ENCODE measurements at regions not wholly inside any gene's neighbourhood (a gene's known extent, or its start where the extent isn't known, plus 50 kb on each side); places are given as distances from the start of the nearest gene placed in this dataset.
"Not testable (repeated sequence)": the region's sequence is repeated elsewhere in the genome, so short reads cannot be mapped to it uniquely, and the experiment has no call there.

DNA sequence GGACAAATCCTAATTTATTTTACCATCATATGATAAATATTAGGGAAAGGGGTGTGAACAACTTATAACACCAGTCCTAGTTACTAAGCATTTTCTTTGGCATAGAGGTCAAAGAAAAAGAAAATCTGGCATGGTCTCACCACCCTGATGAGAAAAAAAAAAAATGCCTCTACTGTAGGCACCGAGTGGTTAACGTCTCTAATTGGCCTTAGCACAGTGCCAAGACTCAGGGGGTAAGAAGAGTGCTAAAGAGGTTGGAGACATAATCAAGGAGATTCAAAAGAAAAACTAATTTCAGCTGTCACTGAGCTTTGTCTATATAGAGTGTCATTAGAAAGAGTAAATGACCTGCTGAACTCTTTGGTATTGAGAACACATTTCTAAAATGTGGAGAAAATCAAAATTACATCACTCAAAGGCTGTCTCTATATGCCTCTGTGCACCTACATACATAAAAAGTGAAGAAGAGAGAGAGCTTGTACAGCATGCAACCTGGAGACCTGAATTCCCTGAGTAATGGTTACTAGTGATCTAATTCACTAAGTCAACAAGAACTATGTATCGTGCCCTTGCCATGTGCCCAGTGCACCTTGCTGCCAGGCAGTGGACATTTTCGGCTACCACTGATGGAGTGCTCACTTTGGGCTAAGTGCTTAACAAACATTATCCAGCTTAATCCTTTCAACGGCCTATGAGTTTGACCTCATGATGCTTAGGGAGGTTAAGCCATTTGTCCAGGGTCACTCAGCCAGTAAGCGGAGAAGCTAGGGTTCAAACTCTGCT, 113.8 kb upstream of the G2E3 start:
- no peak overlapping the region for H2AFZ ChIP-seq (ENCODE audit: low read depth, low read length)

GRCh38 chr14:30445852-30446251, 113.1 kb upstream of the G2E3 start:
- no peaks in the 10 kb centered on the region for H3K9me3 ChIP-seq (ENCODE audit: low read length)
- no peak overlapping the region for H3K4me3 ChIP-seq (ENCODE audit: low read length)
- H3K4me1 ChIP-seq (ENCODE audit: insufficient read depth, low read length), result no peaks in the 10 kb centered on the region
- no peak overlapping the region for H2AFZ ChIP-seq (ENCODE audit: low read depth, low read length)
- H3K27me3 ChIP-seq (ENCODE audit: insufficient read depth, low read length), result no peaks in the 10 kb centered on the region
- no peaks in the 10 kb centered on the region for H3K36me3 ChIP-seq (ENCODE audit: insufficient read depth, low read length)

More for the DNA sequence above, 113.8 kb upstream of the G2E3 start:
- no peaks in the 10 kb centered on the region for H3K4me1 ChIP-seq (ENCODE audit: insufficient read depth, low read length)
- no peak overlapping the region for H3K4me3 ChIP-seq (ENCODE audit: low read length)
- no peaks in the 10 kb centered on the region for H3K27me3 ChIP-seq (ENCODE audit: insufficient read depth, low read length)
- no peaks in the 10 kb centered on the region for H3K9me3 ChIP-seq (ENCODE audit: low read length)
- no peaks in the 10 kb centered on the region for H3K36me3 ChIP-seq (ENCODE audit: insufficient read depth, low read length)

DNA sequence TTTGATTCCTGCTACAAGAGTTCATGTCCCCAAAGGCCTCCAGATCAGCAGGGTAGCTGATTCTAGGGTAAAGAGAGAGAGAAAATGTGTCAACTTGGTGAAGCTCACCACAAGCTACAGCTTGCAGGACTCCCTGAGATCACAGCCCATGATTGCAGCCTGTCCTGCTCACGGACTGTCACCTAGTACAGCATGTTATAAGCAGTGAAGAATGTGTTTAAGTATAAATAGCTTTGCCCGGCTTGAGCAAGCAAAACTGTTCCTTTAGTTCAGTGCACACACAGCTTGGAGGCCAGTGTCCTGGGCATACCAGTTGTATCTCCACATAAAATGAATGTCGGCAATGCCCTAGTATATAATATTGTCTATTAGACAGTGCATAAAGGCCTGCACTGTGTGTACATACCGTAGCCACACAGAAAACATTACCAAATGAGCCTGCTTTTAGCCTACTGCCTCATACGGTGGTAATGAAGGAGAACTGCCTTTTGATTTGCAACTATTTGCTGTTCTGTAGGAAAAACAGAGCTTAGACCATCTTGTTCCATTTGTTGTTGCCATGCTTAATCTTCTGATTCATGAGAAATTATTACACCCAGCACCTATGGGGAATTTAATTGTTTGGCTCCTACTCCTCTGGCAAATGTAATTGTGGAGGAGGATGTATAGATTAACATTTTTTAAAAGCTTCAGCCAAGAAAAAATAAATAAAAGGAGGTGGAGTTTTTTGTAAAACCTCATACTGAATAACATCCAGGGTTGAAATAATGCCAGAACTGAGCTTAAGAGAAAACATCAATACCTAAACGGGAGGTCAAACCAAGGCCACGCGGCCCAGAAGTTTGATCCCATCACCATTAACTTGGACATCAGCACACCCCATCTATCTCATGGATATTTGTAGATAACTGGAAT, 108.1 kb upstream of the G2E3 start:
- no peak overlapping the region for H2AFZ ChIP-seq (ENCODE audit: low read depth, low read length)
- H3K4me3 ChIP-seq (ENCODE audit: low read length), result no peak overlapping the region
- H3K27me3 ChIP-seq (ENCODE audit: insufficient read depth, low read length), result no peaks in the 10 kb centered on the region

DNA sequence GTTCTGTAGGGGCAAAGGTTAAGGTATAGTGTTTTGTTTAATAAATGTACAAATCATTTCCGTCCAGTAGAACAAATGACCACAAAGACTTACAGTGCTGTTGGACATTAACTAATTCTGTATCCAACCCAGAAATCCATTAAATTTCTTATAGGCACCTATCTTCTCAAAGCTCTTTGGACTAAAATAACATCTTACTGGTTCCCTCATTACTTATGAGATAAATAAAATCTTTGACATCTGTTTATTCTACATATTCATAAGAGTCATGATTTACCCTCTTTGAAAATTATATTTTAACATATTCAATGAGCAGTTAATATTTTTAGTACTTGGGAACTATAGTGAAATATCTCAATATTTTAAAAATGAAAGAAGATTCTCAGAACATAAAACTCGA, 102.7 kb upstream of the G2E3 start:
- Histone ChIP-seq H3K9me3 (ENCODE audit: low read length) (no peaks in the 10 kb centered on the region), H3K4me3 (ENCODE audit: low read length) (no peak overlapping the region), H3K27me3 (ENCODE audit: insufficient read depth, low read length) (no peaks in the 10 kb centered on the region), H3K4me1 (ENCODE audit: insufficient read depth, low read length) (no peaks in the 10 kb centered on the region), H2AFZ (ENCODE audit: low read depth, low read length) (no peak overlapping the region), H3K36me3 (ENCODE audit: insufficient read depth, low read length) (no peaks in the 10 kb centered on the region)

More for the DNA sequence above, 108.1 kb upstream of the G2E3 start:
- H3K4me1 ChIP-seq (ENCODE audit: insufficient read depth, low read length), result no peaks in the 10 kb centered on the region
- no peaks in the 10 kb centered on the region for H3K36me3 ChIP-seq (ENCODE audit: insufficient read depth, low read length)
- no peaks in the 10 kb centered on the region for H3K9me3 ChIP-seq (ENCODE audit: low read length)

GRCh38 chr14:30462358-30462757, 96.6 kb upstream of the G2E3 start:
- Histone ChIP-seq H3K4me3 (ENCODE audit: low read length) (no peak overlapping the region), H3K9me3 (ENCODE audit: low read length) (no peaks in the 10 kb centered on the region), H3K4me1 (ENCODE audit: insufficient read depth, low read length) (no peaks in the 10 kb centered on the region), H3K36me3 (ENCODE audit: insufficient read depth, low read length) (no peaks in the 10 kb centered on the region), H3K27me3 (ENCODE audit: insufficient read depth, low read length) (no peaks in the 10 kb centered on the region), H2AFZ (ENCODE audit: low read depth, low read length) (no peak overlapping the region)

- Histone ChIP-seq H3K4me3 (ENCODE audit: low read length) (no peak overlapping the region), H3K9me3 (ENCODE audit: low read length) (no peaks in the 10 kb centered on the region), H3K27me3 (ENCODE audit: insufficient read depth, low read length) (no peaks in the 10 kb centered on the region), H3K4me1 (ENCODE audit: insufficient read depth, low read length) (no peaks in the 10 kb centered on the region), H2AFZ (ENCODE audit: low read depth, low read length) (no peak overlapping the region), H3K36me3 (ENCODE audit: insufficient read depth, low read length) (no peaks in the 10 kb centered on the region)
These were observed 94.5 kb upstream of the G2E3 start for GRCh38 chr14:30464481-30464880.

- Histone ChIP-seq H3K27me3 (ENCODE audit: insufficient read depth, low read length) (no peaks in the 10 kb centered on the region), H2AFZ (ENCODE audit: low read depth, low read length) (no peak overlapping the region), H3K36me3 (ENCODE audit: insufficient read depth, low read length) (no peaks in the 10 kb centered on the region), H3K4me1 (ENCODE audit: insufficient read depth, low read length) (no peaks in the 10 kb centered on the region), H3K9me3 (ENCODE audit: low read length) (no peaks in the 10 kb centered on the region), H3K4me3 (ENCODE audit: low read length) (no peak overlapping the region)
These were observed 90.6 kb upstream of the G2E3 start for GRCh38 chr14:30468354-30468753.

GRCh38 chr14:30471980-30472379, 87.0 kb upstream of the G2E3 start:
- H3K27me3 ChIP-seq (ENCODE audit: insufficient read depth, low read length), result no peaks in the 10 kb centered on the region
- H2AFZ ChIP-seq (ENCODE audit: low read depth, low read length), result no peak overlapping the region
- no peak overlapping the region for H3K4me3 ChIP-seq (ENCODE audit: low read length)
- H3K36me3 ChIP-seq (ENCODE audit: insufficient read depth, low read length), result no peaks in the 10 kb centered on the region
- H3K4me1 ChIP-seq (ENCODE audit: insufficient read depth, low read length), result no peaks in the 10 kb centered on the region
- H3K9me3 ChIP-seq (ENCODE audit: low read length), result no peaks in the 10 kb centered on the region

DNA sequence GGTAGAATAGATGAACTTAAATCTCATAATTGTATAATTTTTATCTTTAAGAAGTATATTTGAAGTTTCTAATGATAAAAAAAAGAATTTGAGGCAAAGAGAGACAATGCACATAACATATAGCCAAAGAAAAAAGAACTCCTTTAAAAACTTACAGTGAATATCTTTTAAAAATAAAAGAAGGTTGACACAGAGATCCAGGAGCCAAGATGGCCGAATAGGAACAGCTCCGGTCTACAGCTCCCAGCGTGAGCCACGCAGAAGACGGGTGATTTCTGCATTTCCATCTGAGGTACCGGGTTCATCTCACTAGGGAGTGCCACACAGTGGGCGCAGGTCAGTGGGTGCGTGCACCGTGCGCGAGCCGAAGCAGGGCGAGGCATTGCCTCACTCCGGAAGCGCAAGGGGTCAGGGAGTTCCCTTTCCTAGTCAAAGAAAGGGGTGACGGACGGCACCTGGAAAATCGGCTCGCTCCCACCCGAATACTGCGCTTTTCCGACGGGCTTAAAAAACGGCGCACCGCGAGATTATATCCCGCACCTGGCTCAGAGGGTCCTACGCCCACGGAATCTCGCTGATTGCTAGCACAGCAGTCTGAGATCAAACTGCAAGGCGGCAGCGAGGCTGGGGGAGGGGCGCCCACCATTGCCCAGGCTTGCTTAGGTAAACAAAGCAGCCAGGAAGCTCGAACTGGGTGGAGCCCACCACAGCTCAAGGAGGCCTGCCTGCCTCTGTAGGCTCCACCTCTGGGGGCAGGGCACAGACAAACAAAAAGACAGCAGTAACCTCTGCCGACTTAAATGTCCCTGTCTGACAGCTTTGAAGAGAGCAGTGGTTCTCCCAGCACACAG, 84.9 kb upstream of the G2E3 start:
- H3K4me3 ChIP-seq (ENCODE audit: low read length); H3K9me3 ChIP-seq (ENCODE audit: low read length): not testable (repeated sequence)

GRCh38 chr14:30482276-30482675, 76.7 kb upstream of the G2E3 start:
- H3K27me3 ChIP-seq (ENCODE audit: insufficient read depth, low read length), result no peaks in the 10 kb centered on the region
- peaks cover 17% of the 10 kb centered on the region for H3K4me1 ChIP-seq (ENCODE audit: insufficient read depth, low read length)
- H2AFZ ChIP-seq (ENCODE audit: low read depth, low read length), result no peak overlapping the region

More for the DNA sequence above, 84.9 kb upstream of the G2E3 start:
- H3K36me3 ChIP-seq (ENCODE audit: insufficient read depth, low read length); H3K4me1 ChIP-seq (ENCODE audit: insufficient read depth, low read length); H2AFZ ChIP-seq (ENCODE audit: low read depth, low read length); H3K27me3 ChIP-seq (ENCODE audit: insufficient read depth, low read length): not testable (repeated sequence)

DNA sequence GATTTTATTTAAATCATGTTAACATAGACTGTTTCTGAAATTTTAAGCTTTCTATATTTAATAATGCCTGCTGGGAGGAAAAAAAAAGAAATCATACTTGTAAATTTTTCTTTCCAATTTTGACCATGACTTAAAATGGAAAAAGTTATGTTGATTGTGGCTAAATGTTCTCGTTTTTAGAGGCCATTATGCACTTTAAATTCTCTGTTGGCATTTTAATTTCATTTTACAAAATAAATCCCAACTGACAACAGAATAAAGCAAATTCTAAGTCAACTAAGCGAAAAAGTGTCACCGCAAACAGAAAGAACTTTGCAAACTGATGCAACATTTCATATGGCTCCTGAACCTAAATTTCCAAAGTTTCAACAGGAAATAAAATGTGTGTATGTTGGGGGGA, 74.8 kb upstream of the G2E3 start:
- peaks cover 1% of the 10 kb centered on the region for H3K9me3 ChIP-seq (ENCODE audit: low read length)
- no peak overlapping the region for H3K4me3 ChIP-seq (ENCODE audit: low read length)
- no peaks in the 10 kb centered on the region for H3K27me3 ChIP-seq (ENCODE audit: insufficient read depth, low read length)
- peaks cover 17% of the 10 kb centered on the region for H3K4me1 ChIP-seq (ENCODE audit: insufficient read depth, low read length)
- no peaks in the 10 kb centered on the region for H3K36me3 ChIP-seq (ENCODE audit: insufficient read depth, low read length)
- no peak overlapping the region for H2AFZ ChIP-seq (ENCODE audit: low read depth, low read length)

More at GRCh38 chr14:30482276-30482675, 76.7 kb upstream of the G2E3 start:
- H3K36me3 ChIP-seq (ENCODE audit: insufficient read depth, low read length), result no peaks in the 10 kb centered on the region
- H3K4me3 ChIP-seq (ENCODE audit: low read length), result no peak overlapping the region
- peaks cover 1% of the 10 kb centered on the region for H3K9me3 ChIP-seq (ENCODE audit: low read length)

- peaks cover 1% of the 10 kb centered on the region for H3K9me3 ChIP-seq (ENCODE audit: low read length)
- H3K4me3 ChIP-seq (ENCODE audit: low read length), result no peak overlapping the region
- H3K4me1 ChIP-seq (ENCODE audit: insufficient read depth, low read length), result peaks cover 17% of the 10 kb centered on the region
- no peak overlapping the region for H2AFZ ChIP-seq (ENCODE audit: low read depth, low read length)
- no peaks in the 10 kb centered on the region for H3K36me3 ChIP-seq (ENCODE audit: insufficient read depth, low read length)
- H3K27me3 ChIP-seq (ENCODE audit: insufficient read depth, low read length), result no peaks in the 10 kb centered on the region
These were observed 74.0 kb upstream of the G2E3 start for GRCh38 chr14:30484976-30485375.
